Brain microvascular endothelial cell (primary cell): ENCODE measurements at regions not wholly inside any gene's neighbourhood (a gene's known extent, or its start where the extent isn't known, plus 50 kb on each side); places are given as distances from the start of the nearest gene placed in this dataset.

Source experiments
- DNase-seq: peaks from one replicate; pipeline ENCODE4 v3.0.0-alpha.2; 2020
- H3K27ac ChIP-seq: fragments of 250-450 bp; sonication (Bioruptor Pico); 2 replicates; pipeline ENCODE4 v1.5.1; 2020; ENCODE audit warnings: mild to moderate bottlenecking, moderate library complexity
- H3K27me3 ChIP-seq: fragments of 250-450 bp; sonication (Bioruptor Pico); replicated peaks from 2 replicates; pipeline ENCODE4 v1.5.1; 2020; ENCODE audit warnings: mild to moderate bottlenecking
- H3K36me3 ChIP-seq: fragments of 250-450 bp; sonication (Bioruptor Pico); replicated peaks from 2 replicates; pipeline ENCODE4 v1.5.1; 2020; ENCODE audit warnings: mild to moderate bottlenecking
- H3K4me3 ChIP-seq: 2 replicates; pipeline ENCODE4 v1.5.1; 2011; ENCODE audit warnings: low read depth, mild to moderate bottlenecking, control low read depth, low read length, moderate library complexity
- CTCF ChIP-seq: IDR thresholded peaks from 2 replicates; pipeline ENCODE4 v1.5.1; 2011; ENCODE audit warnings: low read depth, mild to moderate bottlenecking, moderate library complexity, low read length, control low read depth, inconsistent platforms; ENCODE audit errors: missing control alignments
- in situ Hi-C: cut with HindIII; loops from 2 replicates; pipeline ENCODE4 v1.10.0; 2017; ENCODE audit warnings: low sequenced_read_pairs, low pct_ligation_motif_present

GRCh38 chr12:130017591-130018449, 114.0 kb upstream of the TMEM132D start:
- no peak overlapping the region for H3K4me3 ChIP-seq
- no peak for TF ChIP-seq CTCF
- DNase-seq = peak; percentile 13
- no peak overlapping the region for H3K27ac ChIP-seq
- no peaks in the 10 kb centered on the region for H3K27me3 ChIP-seq
- in situ Hi-C loops = no loop called here
- no peaks in the 10 kb centered on the region for H3K36me3 ChIP-seq

GRCh38 chr12:130018614-130019013, 114.8 kb upstream of the TMEM132D start:
- Histone ChIP-seq H3K4me3 (no peak overlapping the region), H3K27ac (no peak overlapping the region), H3K27me3 (no peaks in the 10 kb centered on the region), H3K36me3 (no peaks in the 10 kb centered on the region)
- no peak for DNase-seq
- in situ Hi-C loops = no loop called here
- no peak for TF ChIP-seq CTCF

GRCh38 chr12:130026608-130027176, 122.9 kb upstream of the TMEM132D start:
- DNase-seq = peak; percentile 31
- no peaks in the 10 kb centered on the region for H3K36me3 ChIP-seq
- no peak overlapping the region for H3K27ac ChIP-seq
- in situ Hi-C loops = no loop called here
- no peak overlapping the region for H3K4me3 ChIP-seq
- peak; percentile 69 for TF ChIP-seq CTCF
- no peaks in the 10 kb centered on the region for H3K27me3 ChIP-seq

- in situ Hi-C loops = no loop called here
- no peaks in the 10 kb centered on the region for H3K36me3 ChIP-seq
- no peak overlapping the region for H3K27ac ChIP-seq
- no peak for TF ChIP-seq CTCF
- no peaks in the 10 kb centered on the region for H3K27me3 ChIP-seq
- no peak overlapping the region for H3K4me3 ChIP-seq
- no peak for DNase-seq
Measured at GRCh38 chr12:130027798-130028197, 124.0 kb upstream of the TMEM132D start.

GRCh38 chr12:130029151-130029550, 125.3 kb upstream of the TMEM132D start:
- H3K36me3 ChIP-seq = no peaks in the 10 kb centered on the region
- in situ Hi-C loops = no loop called here
- no peak for TF ChIP-seq CTCF
- H3K4me3 ChIP-seq = no peak overlapping the region
- no peak for DNase-seq
- no peak overlapping the region for H3K27ac ChIP-seq
- no peaks in the 10 kb centered on the region for H3K27me3 ChIP-seq
